ENCODE measurements at regions not wholly inside any gene's neighbourhood (a gene's known extent, or its start where the extent isn't known, plus 50 kb on each side); places are given as distances from the start of the nearest gene placed in this dataset.

- TF ChIP-seq MYC (IDR thresholded peaks at IDR 0.05; ENCODE audit: low read depth, low read length) (no peak), CTCF (IDR thresholded peaks at IDR 0.05; ENCODE audit: extremely low read depth in 1 of 2, insufficient read depth in 1 of 2, low read depth in 1 of 2, low read length in 2 of 2) (no peak), POLR2A (IDR thresholded peaks at IDR 0.05; ENCODE audit: low read depth, low read length) (no peak), MAX (IDR thresholded peaks at IDR 0.05; ENCODE audit: insufficient read depth, insufficient read length) (no peak), FOS (IDR thresholded peaks at IDR 0.05; ENCODE audit: borderline replicate concordance, insufficient read depth, low read length) (no peak), GATA2 (IDR thresholded peaks at IDR 0.05; ENCODE audit: insufficient read depth, insufficient read length, low read depth, low read length) (no peak)
- no peaks in the 10 kb centered on the region for H3K27me3 ChIP-seq (ENCODE audit: control insufficient read depth in 2 of 2, insufficient read depth in 2 of 2, low read length in 2 of 2)
- FAIRE-seq (no peak), DNase-seq (ENCODE audit: low read depth, low spot score) (no peak)
- no peak overlapping the region for H2AFZ ChIP-seq (ENCODE audit: low read depth, low read length)
- dilution Hi-C loops (cut with MboI; ENCODE audit: extremely low pct_ligation_motif_present, low sequenced_read_pairs) (no loop called here), intact Hi-C loops (cut with micrococcal nuclease) (no loop called here)
- ChIA-PET CTCF (no interaction called here), POLR2A (no interaction called here)
- no TSS peak for BruUV-seq (replicated peaks)
- no peak overlapping the region for H3K9ac ChIP-seq (replicated peaks; ENCODE audit: extremely low read depth, insufficient read depth, low read length)
- no peaks in the 10 kb centered on the region for H3K4me1 ChIP-seq (ENCODE audit: control insufficient read depth, extremely low read depth, insufficient read depth, low read length)
- no peaks in the 10 kb centered on the region for H3K36me3 ChIP-seq (ENCODE audit: control insufficient read depth in 2 of 2, extremely low read depth in 1 of 2, insufficient read depth in 2 of 2, low read length in 2 of 2)
- no peaks in the 10 kb centered on the region for H3K9me1 ChIP-seq (replicated peaks; ENCODE audit: control insufficient read depth, extremely low read depth, insufficient read depth, low read length)
- H3K27ac ChIP-seq (ENCODE audit: insufficient read depth, low read depth, low read length), result no peak overlapping the region
- no peaks in the 10 kb centered on the region for H3K79me2 ChIP-seq (ENCODE audit: control insufficient read depth, insufficient read depth, low read length)
- no peak overlapping the region for H3K4me3 ChIP-seq (replicated peaks in 1 of 3; ENCODE audit: insufficient read depth in 1 of 3, low read depth in 1 of 3, low read length in 3 of 3)
- no peaks in the 10 kb centered on the region for H3K9me3 ChIP-seq (replicated peaks; ENCODE audit: control insufficient read depth, insufficient read depth, low read length)
- no peak overlapping the region for H3K4me2 ChIP-seq (ENCODE audit: insufficient read depth, low read length)
- H4K20me1 ChIP-seq (replicated peaks; ENCODE audit: control insufficient read depth, extremely low read depth, insufficient read depth, low read length), result no peaks in the 10 kb centered on the region
Measured at GRCh38 chr9:31730398-31730797, 654.0 kb upstream of the ACO1 start.

GRCh38 chr9:31733166-31733565 lies 651.3 kb upstream of the ACO1 start:
- H3K4me1 ChIP-seq (ENCODE audit: control insufficient read depth, extremely low read depth, insufficient read depth, low read length), result no peaks in the 10 kb centered on the region
- POLR2A ChIA-PET, result no interaction called here
- H2AFZ ChIP-seq (ENCODE audit: low read depth, low read length), result no peak overlapping the region
- no peaks in the 10 kb centered on the region for H3K27me3 ChIP-seq (ENCODE audit: control insufficient read depth in 2 of 2, insufficient read depth in 2 of 2, low read length in 2 of 2)
- no peaks in the 10 kb centered on the region for H3K9me1 ChIP-seq (replicated peaks; ENCODE audit: control insufficient read depth, extremely low read depth, insufficient read depth, low read length)
- BruUV-seq (replicated peaks), result no TSS peak
- intact Hi-C loops (cut with micrococcal nuclease) (no loop called here), dilution Hi-C loops (cut with MboI; ENCODE audit: extremely low pct_ligation_motif_present, low sequenced_read_pairs) (no loop called here)
- no peaks in the 10 kb centered on the region for H4K20me1 ChIP-seq (replicated peaks; ENCODE audit: control insufficient read depth, extremely low read depth, insufficient read depth, low read length)
- FAIRE-seq, result no peak
- no peak for DNase-seq (ENCODE audit: low read depth, low spot score)
- H3K79me2 ChIP-seq (ENCODE audit: control insufficient read depth, insufficient read depth, low read length), result no peaks in the 10 kb centered on the region
- no peaks in the 10 kb centered on the region for H3K36me3 ChIP-seq (ENCODE audit: control insufficient read depth in 2 of 2, extremely low read depth in 1 of 2, insufficient read depth in 2 of 2, low read length in 2 of 2)
- no peak overlapping the region for H3K4me3 ChIP-seq (replicated peaks in 1 of 3; ENCODE audit: insufficient read depth in 1 of 3, low read depth in 1 of 3, low read length in 3 of 3)
- H3K9ac ChIP-seq (replicated peaks; ENCODE audit: extremely low read depth, insufficient read depth, low read length), result no peak overlapping the region
- no peak overlapping the region for H3K4me2 ChIP-seq (ENCODE audit: insufficient read depth, low read length)
- CTCF ChIA-PET, result interaction anchor here (1.3 kb wide), 1 partner anchor 11 kb away, joined by 7 read pairs; no protein-coding TSS in a partner anchor
- H3K27ac ChIP-seq (ENCODE audit: insufficient read depth, low read depth, low read length), result no peak overlapping the region
- TF ChIP-seq CTCF (IDR thresholded peaks at IDR 0.05; ENCODE audit: extremely low read depth in 1 of 2, insufficient read depth in 1 of 2, low read depth in 1 of 2, low read length in 2 of 2) (no peak), GATA2 (IDR thresholded peaks at IDR 0.05; ENCODE audit: insufficient read depth, insufficient read length, low read depth, low read length) (no peak), JUN (IDR thresholded peaks at IDR 0.05; ENCODE audit: borderline replicate concordance, insufficient read depth, insufficient read length, low read depth) (no peak), EZH2 (IDR thresholded peaks at IDR 0.05; ENCODE audit: borderline replicate concordance, low read depth, low read length, severe bottlenecking) (no peak), FOS (IDR thresholded peaks at IDR 0.05; ENCODE audit: borderline replicate concordance, insufficient read depth, low read length) (no peak), POLR2AphosphoS5 (IDR thresholded peaks at IDR 0.05; ENCODE audit: insufficient read depth, low read depth, low read length) (no peak), MYC (IDR thresholded peaks at IDR 0.05; ENCODE audit: low read depth, low read length) (no peak), POLR2A (IDR thresholded peaks at IDR 0.05; ENCODE audit: low read depth, low read length) (no peak), MAX (IDR thresholded peaks at IDR 0.05; ENCODE audit: insufficient read depth, insufficient read length) (no peak)
- H3K9me3 ChIP-seq (replicated peaks; ENCODE audit: control insufficient read depth, insufficient read depth, low read length), result no peaks in the 10 kb centered on the region
